Stomach (tissue), 8 donors: ENCODE measurements at regions not wholly inside any gene's neighbourhood (a gene's known extent, or its start where the extent isn't known, plus 50 kb on each side); places are given as distances from the start of the nearest gene placed in this dataset.

Source experiments
- DNase-seq, 2 donors: peaks; one replicate each; pipeline versions ENCODE4 v3.0.0 to v3.0.0-alpha.2; 2013 to 2019
- H3K27ac ChIP-seq, 5 donors: fragments of 200-600 bp in 4 of 5; sonication (generic) in 4 of 5; one replicate each; pipeline ENCODE4 v1.5.1; 2013 to 2019; ENCODE audit warnings: mild to moderate bottlenecking in 1 of 5, moderate library complexity in 1 of 5
- H3K27me3 ChIP-seq, 3 donors: fragments of 200-600 bp; sonication (generic); one replicate each; pipeline ENCODE4 v1.5.1; 2017 to 2019; ENCODE audit warnings: mixed run types in 1 of 3
- H3K36me3 ChIP-seq, 4 donors: fragments of 200-600 bp; sonication (generic); 1 replicate in 3 of 4; 2 replicates in 1 of 4; pipeline ENCODE4 v1.5.1; 2016 to 2019
- H3K4me1 ChIP-seq, 4 donors: fragments of 200-600 bp; sonication (generic); one replicate each; pipeline ENCODE4 v1.5.1; 2016 to 2019
- H3K4me3 ChIP-seq, 4 donors: fragments of 200-600 bp; sonication (generic) in 3 of 4; one replicate each; pipeline ENCODE4 v1.5.1; 2016 to 2019; ENCODE audit warnings: mild to moderate bottlenecking in 1 of 4
- H3K9me3 ChIP-seq, 4 donors: fragments of 200-600 bp; sonication (generic); one replicate each; pipeline ENCODE4 v1.5.1; 2016 to 2019
- EP300 ChIP-seq: sonication (generic); formaldehyde crosslinking; IDR thresholded peaks from one replicate; pipeline ENCODE4 v1.6.1; 2017; ENCODE audit warnings: antibody characterized with exemption
- POLR2A ChIP-seq, 4 donors: fragments of 450-650 bp; IDR thresholded peaks; one replicate each; pipeline ENCODE4 v1.6.1; 2016; ENCODE audit warnings: antibody characterized with exemption in 4 of 4, control low read depth in 2 of 4, mild to moderate bottlenecking in 1 of 4, moderate library complexity in 1 of 4
- POLR2AphosphoS5 ChIP-seq, 3 donors: sonication (generic); formaldehyde crosslinking; IDR thresholded peaks; one replicate each; pipeline ENCODE4 v1.6.1; 2016; ENCODE audit warnings: antibody characterized with exemption in 3 of 3
- WGBS, 5 donors: extraction: QIAGEN DNeasy Blood & Tissue Kit in 3 of 5; methylation state at CpG; one replicate each; pipeline versions ENCODE4 v1.1.5 to v1.1.7; 2013 to 2018; 5-methylcytosine and 5-hydroxymethylcytosine counted together
- intact Hi-C: fragments of 100-400 bp; cut with DNase I; formaldehyde crosslinking; loops from one replicate; pipeline ENCODE4 v1.15.1; 2023; ENCODE audit warnings: low total_unique reads
- TF ChIP-seq, protein P1 (sequence below), 7 experiments: fragments of 450-650 bp in 4 of 7; fragments of 200-600 bp in 3 of 7; sonication (generic) in 3 of 7; IDR thresholded peaks; one replicate each; pipeline ENCODE4 v1.5.1; 2016 to 2019; ENCODE audit warnings: antibody characterized with exemption in 7 of 7, control low read depth in 2 of 7, mild to moderate bottlenecking in 1 of 7
- donor health status: healthy with polysubstance abuse.
- donor health status: Bipolar disorder and iron deficiency.
- donor health status: healthy.

DNA sequence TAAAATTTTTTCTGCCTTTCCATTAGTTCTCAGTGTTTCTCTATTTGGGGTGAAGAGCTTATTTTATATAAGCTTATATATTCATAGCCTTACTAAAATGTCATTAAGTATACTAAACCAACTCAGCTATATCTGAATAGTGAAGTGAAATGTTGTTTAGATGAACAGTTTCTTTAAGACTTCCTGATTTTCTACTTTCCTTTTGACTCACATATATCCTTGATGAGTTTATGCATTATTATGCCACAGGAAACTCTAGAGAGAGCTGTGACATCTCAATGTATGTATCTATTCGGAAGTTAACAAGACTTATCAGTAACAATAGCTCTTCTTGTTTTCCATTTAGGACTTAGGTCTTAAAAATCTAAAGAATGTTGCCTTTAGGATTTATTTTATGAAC lies 1491.8 kb upstream of the IGFBP7 start:
- no peak overlapping the region for H3K4me3 ChIP-seq
- 75 to 84% (median 79%) methylated on average over 1 of the region's 1 CpG for WGBS, 5 donors
- no peak overlapping the region for H3K27ac ChIP-seq
- no peaks in the 10 kb centered on the region for H3K36me3 ChIP-seq
- no peaks in the 10 kb centered on the region for H3K4me1 ChIP-seq
- DNase-seq, result no peak
- no peaks in the 10 kb centered on the region for H3K9me3 ChIP-seq
- TF ChIP-seq EP300, result no peak
- intact Hi-C loops, result no loop called here
- H3K27me3 ChIP-seq, result no peaks in the 10 kb centered on the region

DNA sequence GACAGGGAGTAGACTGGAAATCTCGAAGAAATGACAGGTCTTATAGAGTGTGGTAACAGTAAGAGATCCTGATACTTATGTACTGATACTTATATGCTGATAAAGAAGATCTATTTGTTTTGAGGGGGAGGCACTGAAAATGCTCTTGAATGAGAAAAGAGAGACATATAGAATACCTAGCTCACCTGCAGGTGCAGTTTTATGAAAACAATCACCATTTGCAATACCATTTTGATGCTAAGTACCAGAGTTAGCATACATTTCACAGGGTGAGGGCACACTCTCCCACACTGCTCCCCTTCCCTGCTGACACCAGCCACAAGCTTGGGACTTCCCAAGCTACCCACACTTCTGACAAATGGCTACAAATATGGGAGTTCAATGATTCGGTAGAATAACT lies 1490.1 kb upstream of the IGFBP7 start:
- DNase-seq, result no peak
- intact Hi-C loops, result no loop called here

DNA sequence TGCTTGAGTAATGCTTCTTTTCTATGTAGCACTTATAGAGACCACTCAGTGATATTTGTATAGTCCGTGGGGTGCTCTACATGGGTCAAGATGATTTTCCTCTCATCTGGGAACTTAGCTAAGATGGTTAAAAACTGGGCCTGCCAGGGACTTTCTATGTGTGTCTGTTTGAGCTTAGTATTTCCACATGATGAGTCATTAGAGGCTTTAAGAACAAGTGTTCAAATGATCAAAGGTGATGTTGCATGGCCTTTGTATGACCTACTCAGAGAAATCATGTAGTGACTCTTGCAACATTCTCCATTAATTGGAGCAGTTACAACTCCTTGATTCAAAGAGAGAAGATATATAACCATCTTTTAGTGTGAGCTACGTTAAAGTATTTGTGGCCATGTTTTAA lies 1480.5 kb upstream of the IGFBP7 start:
- WGBS, 5 donors, result 73 to 88% (median 79%) methylated on average over 2 of the region's 2 CpGs
- TF ChIP-seq, protein P1, sequence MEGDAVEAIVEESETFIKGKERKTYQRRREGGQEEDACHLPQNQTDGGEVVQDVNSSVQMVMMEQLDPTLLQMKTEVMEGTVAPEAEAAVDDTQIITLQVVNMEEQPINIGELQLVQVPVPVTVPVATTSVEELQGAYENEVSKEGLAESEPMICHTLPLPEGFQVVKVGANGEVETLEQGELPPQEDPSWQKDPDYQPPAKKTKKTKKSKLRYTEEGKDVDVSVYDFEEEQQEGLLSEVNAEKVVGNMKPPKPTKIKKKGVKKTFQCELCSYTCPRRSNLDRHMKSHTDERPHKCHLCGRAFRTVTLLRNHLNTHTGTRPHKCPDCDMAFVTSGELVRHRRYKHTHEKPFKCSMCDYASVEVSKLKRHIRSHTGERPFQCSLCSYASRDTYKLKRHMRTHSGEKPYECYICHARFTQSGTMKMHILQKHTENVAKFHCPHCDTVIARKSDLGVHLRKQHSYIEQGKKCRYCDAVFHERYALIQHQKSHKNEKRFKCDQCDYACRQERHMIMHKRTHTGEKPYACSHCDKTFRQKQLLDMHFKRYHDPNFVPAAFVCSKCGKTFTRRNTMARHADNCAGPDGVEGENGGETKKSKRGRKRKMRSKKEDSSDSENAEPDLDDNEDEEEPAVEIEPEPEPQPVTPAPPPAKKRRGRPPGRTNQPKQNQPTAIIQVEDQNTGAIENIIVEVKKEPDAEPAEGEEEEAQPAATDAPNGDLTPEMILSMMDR (IDR thresholded peaks at IDR 0.05), result no peak
- no peak for DNase-seq
- Histone ChIP-seq H3K27ac (no peak overlapping the region), H3K27me3 (no peaks in the 10 kb centered on the region), H3K9me3 (no peaks in the 10 kb centered on the region), H3K36me3 (no peaks in the 10 kb centered on the region), H3K4me1 (no peaks in the 10 kb centered on the region), H3K4me3 (no peak overlapping the region)
- intact Hi-C loops, result no loop called here

More for the DNA sequence above, 1490.1 kb upstream of the IGFBP7 start:
- Histone ChIP-seq H3K4me3 (no peak overlapping the region), H3K9me3 (no peaks in the 10 kb centered on the region), H3K36me3 (no peaks in the 10 kb centered on the region), H3K27ac (no peak overlapping the region), H3K27me3 (no peaks in the 10 kb centered on the region), H3K4me1 (no peaks in the 10 kb centered on the region)
- WGBS, 5 donors, result 81 to 89% (median 87%) methylated on average over 2 of the region's 2 CpGs
- TF ChIP-seq, protein P1 (IDR thresholded peaks at IDR 0.05), result no peak
- TF ChIP-seq POLR2A (IDR thresholded peaks at IDR 0.05), result no peak
- TF ChIP-seq POLR2AphosphoS5 (IDR thresholded peaks at IDR 0.05), result no peak
- TF ChIP-seq EP300, result no peak

DNA sequence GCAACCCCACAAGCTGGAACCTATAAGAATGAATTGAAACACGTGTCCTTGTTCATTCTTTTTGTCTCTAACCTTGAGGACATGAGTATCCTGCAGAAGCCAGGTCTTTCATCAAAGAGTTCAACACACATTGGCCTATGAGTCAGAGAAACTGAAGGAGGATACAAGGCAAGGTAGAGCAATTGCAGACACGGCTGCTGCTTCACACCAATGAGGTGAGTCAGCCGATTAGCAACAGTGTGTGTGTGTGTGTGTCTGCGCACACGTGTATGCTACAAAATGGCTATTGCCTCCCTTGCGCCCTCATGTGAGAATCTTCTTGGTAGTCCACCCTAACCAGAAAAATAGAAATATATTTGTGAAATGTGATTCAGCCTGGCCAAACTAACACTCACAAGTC lies 1477.7 kb upstream of the IGFBP7 start:
- DNase-seq, result no peak
- Histone ChIP-seq H3K4me3 (no peak overlapping the region), H3K36me3 (no peaks in the 10 kb centered on the region), H3K27me3 (no peaks in the 10 kb centered on the region), H3K27ac (no peak overlapping the region), H3K4me1 (no peaks in the 10 kb centered on the region), H3K9me3 (peaks cover 0 to 26% (median 13%) of the 10 kb centered on the region in 4 donors)
- WGBS, 5 donors, result 85 to 87% (median 85%) methylated on average over 6 of the region's 6 CpGs
- intact Hi-C loops, result no loop called here
- TF ChIP-seq POLR2AphosphoS5 (IDR thresholded peaks at IDR 0.05), result no peak
- no peak for TF ChIP-seq POLR2A (IDR thresholded peaks at IDR 0.05)
- TF ChIP-seq EP300, result no peak
- TF ChIP-seq, protein P1 (IDR thresholded peaks at IDR 0.05), result no peak

DNA sequence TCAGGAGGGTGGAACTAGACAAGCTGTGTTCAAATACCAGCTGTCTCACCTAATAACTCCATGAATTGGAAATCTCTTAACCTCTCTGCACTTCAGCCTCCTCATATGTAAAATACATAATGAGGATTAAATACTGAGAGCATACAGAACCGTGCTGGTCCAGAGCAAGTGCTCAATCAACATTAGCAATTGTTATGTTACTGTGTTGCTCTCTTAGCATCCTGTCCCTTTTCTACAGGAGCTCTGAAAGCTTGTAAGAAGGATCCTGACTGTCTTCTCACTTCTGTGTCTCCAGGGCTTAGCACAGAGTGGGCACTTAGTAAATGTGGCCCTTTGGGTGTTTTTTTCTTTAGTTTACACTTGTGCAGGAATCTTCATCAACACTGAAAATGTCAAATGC lies 1456.1 kb upstream of the IGFBP7 start:
- Histone ChIP-seq H3K27me3 (no peaks in the 10 kb centered on the region), H3K27ac (no peak overlapping the region), H3K36me3 (no peaks in the 10 kb centered on the region), H3K4me1 (no peaks in the 10 kb centered on the region), H3K4me3 (no peak overlapping the region), H3K9me3 (peaks cover 0 to 10% (median 4%) of the 10 kb centered on the region in 4 donors)
- no peak for DNase-seq
- no peak for TF ChIP-seq POLR2AphosphoS5 (IDR thresholded peaks at IDR 0.05)
- TF ChIP-seq, protein P1 (IDR thresholded peaks at IDR 0.05), result no peak
- TF ChIP-seq EP300, result no peak
- intact Hi-C loops, result no loop called here
- 8 to 41% (median 21%) methylated on average over 1 of the region's 1 CpG for WGBS, 5 donors
